Gastrocnemius medialis (tissue), 4 donors: ENCODE measurements at regions not wholly inside any gene's neighbourhood (a gene's known extent, or its start where the extent isn't known, plus 50 kb on each side); places are given as distances from the start of the nearest gene placed in this dataset.
"Not testable (repeated sequence)": the region's sequence is repeated elsewhere in the genome, so short reads cannot be mapped to it uniquely, and the experiment has no call there.

ENCODE experiments used
- ATAC-seq, 2 donors: fragments of 150-250 bp; one replicate each; pipeline ENCODE4 v1.9.1; 2016
- DNase-seq, 2 donors: peaks; one replicate each; pipeline ENCODE4 v3.0.0-alpha.2; 2019
- H3K27ac ChIP-seq, 4 donors: fragments of 200-600 bp; sonication (generic); 1 replicate in 1 of 4; 2 replicates in 3 of 4; pipeline ENCODE4 v1.5.1; 2016 to 2018; ENCODE audit warnings: mild to moderate bottlenecking in 2 of 4, moderate library complexity in 1 of 4
- H3K27me3 ChIP-seq, 3 donors: fragments of 200-600 bp; sonication (generic) in 2 of 3; 1 replicate in 1 of 3; 2 replicates in 2 of 3; pipeline versions ENCODE4 v1.5.1 to v1.6.0; 2016 to 2019; ENCODE audit warnings: mild to moderate bottlenecking in 1 of 3, moderate library complexity in 1 of 3
- H3K36me3 ChIP-seq, 2 donors: fragments of 200-600 bp; sonication (generic) in 1 of 2; one replicate each; pipeline ENCODE4 v1.5.1; 2017 to 2018
- H3K4me1 ChIP-seq, 2 donors: fragments of 200-600 bp; sonication (generic) in 1 of 2; one replicate each; pipeline ENCODE4 v1.5.1; 2016 to 2017; ENCODE audit warnings: mild to moderate bottlenecking in 2 of 2
- H3K4me3 ChIP-seq, 4 donors: fragments of 200-600 bp; sonication (generic) in 3 of 4; 1 replicate in 1 of 4; 2 replicates in 3 of 4; pipeline ENCODE4 v1.5.1; 2016 to 2019; ENCODE audit warnings: mild to moderate bottlenecking in 2 of 4
- H3K9me3 ChIP-seq, 3 donors: fragments of 200-600 bp; sonication (generic) in 2 of 3; 1 replicate in 1 of 3; 2 replicates in 2 of 3; pipeline ENCODE4 v1.5.1; 2016 to 2019
- POLR2A ChIP-seq, 2 donors: fragments of 450-650 bp; IDR thresholded peaks; one replicate each; pipeline ENCODE4 v1.6.1; 2017; ENCODE audit warnings: antibody characterized with exemption in 2 of 2, mild to moderate bottlenecking in 2 of 2, moderate library complexity in 2 of 2
- in situ Hi-C, 4 donors: fragments of 200-750 bp; cut with MboI; loops; one replicate each; pipeline versions ENCODE4 v1.15.0 to v1.8.0; 2017; ENCODE audit warnings: low sequenced_read_pairs in 4 of 4
- intact Hi-C: fragments of 100-400 bp; cut with DNase I; formaldehyde crosslinking; loops from one replicate; pipeline ENCODE4 v1.15.1; 2023; ENCODE audit warnings: low total_unique reads
- TF ChIP-seq, protein P1 (sequence below), 5 experiments: fragments of 450-650 bp in 3 of 5; fragments of 200-600 bp in 2 of 5; sonication (generic) in 2 of 5; IDR thresholded peaks in 4 of 5; conservative IDR thresholded peaks in 1 of 5; 1 replicate in 4 of 5; 2 replicates in 1 of 5; pipeline ENCODE4 v1.5.1; 2016 to 2019; ENCODE audit warnings: antibody characterized with exemption in 5 of 5, mild to moderate bottlenecking in 3 of 5, moderate library complexity in 3 of 5

DNA sequence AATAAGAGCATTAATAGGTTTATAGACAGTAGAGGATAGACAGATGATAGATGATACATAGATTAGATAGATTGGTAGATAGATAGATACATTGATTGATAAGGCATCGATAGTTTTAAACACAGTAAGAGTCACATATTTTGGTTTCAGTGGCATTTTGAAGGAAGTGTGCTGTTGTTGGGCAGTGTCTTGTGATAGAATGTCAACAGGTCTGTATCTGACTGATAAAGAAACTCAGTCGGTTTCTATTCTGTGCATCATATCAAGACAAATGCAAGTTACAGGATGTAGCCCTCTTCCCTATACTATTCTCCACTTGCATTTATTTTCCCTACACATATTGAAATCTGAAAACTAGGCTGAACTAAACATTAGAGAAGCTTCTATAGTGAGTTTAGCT is 1229.0 kb upstream of the ZEB2 start:
- intact Hi-C loops (no loop called here), in situ Hi-C loops (no loop called here)
- ATAC-seq (no peak), DNase-seq (no peak)
- Histone ChIP-seq H3K9me3 (no peaks in the 10 kb centered on the region), H3K4me1 (peaks cover 0 to 11% of the 10 kb centered on the region in 2 donors), H3K27me3 (no peaks in the 10 kb centered on the region), H3K4me3 (no peak overlapping the region), H3K36me3 (no peaks in the 10 kb centered on the region), H3K27ac (no peak overlapping the region)
- no peak for TF ChIP-seq POLR2A (IDR thresholded peaks at IDR 0.05)
- TF ChIP-seq, protein P1, sequence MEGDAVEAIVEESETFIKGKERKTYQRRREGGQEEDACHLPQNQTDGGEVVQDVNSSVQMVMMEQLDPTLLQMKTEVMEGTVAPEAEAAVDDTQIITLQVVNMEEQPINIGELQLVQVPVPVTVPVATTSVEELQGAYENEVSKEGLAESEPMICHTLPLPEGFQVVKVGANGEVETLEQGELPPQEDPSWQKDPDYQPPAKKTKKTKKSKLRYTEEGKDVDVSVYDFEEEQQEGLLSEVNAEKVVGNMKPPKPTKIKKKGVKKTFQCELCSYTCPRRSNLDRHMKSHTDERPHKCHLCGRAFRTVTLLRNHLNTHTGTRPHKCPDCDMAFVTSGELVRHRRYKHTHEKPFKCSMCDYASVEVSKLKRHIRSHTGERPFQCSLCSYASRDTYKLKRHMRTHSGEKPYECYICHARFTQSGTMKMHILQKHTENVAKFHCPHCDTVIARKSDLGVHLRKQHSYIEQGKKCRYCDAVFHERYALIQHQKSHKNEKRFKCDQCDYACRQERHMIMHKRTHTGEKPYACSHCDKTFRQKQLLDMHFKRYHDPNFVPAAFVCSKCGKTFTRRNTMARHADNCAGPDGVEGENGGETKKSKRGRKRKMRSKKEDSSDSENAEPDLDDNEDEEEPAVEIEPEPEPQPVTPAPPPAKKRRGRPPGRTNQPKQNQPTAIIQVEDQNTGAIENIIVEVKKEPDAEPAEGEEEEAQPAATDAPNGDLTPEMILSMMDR (IDR thresholded peaks at IDR 0.05 in 4 of 5, conservative IDR thresholded peaks at IDR 0.05 in 1 of 5): no peak

DNA sequence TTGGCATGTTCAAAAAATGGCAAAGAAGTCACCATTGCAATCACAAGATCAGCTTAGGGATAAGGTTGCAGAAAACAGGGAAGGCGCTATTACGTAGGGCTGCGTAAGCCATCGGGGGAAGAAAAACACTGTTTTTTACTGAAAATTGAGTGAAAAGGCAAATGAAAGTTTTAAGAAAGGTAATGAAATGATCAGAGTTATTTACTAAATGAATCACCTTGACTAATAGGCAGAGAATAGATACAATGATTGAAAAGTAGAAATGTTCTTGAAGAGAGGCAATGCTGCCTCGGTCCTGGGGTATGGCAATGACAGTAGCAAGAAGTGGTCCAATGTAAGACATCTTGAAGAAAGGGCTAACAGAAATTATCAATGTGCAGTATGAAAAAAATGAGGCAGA is 1227.8 kb upstream of the ZEB2 start:
- ATAC-seq: no peak
- Histone ChIP-seq H3K27me3 (no peaks in the 10 kb centered on the region), H3K36me3 (no peaks in the 10 kb centered on the region), H3K4me1 (peaks cover 0 to 11% of the 10 kb centered on the region in 2 donors), H3K27ac (no peak overlapping the region), H3K4me3 (no peak overlapping the region), H3K9me3 (no peaks in the 10 kb centered on the region)
- intact Hi-C loops (no loop called here), in situ Hi-C loops (no loop called here)
- no peak for DNase-seq
- TF ChIP-seq, protein P1 (IDR thresholded peaks at IDR 0.05 in 4 of 5, conservative IDR thresholded peaks at IDR 0.05 in 1 of 5): no peak
- no peak for TF ChIP-seq POLR2A (IDR thresholded peaks at IDR 0.05)

DNA sequence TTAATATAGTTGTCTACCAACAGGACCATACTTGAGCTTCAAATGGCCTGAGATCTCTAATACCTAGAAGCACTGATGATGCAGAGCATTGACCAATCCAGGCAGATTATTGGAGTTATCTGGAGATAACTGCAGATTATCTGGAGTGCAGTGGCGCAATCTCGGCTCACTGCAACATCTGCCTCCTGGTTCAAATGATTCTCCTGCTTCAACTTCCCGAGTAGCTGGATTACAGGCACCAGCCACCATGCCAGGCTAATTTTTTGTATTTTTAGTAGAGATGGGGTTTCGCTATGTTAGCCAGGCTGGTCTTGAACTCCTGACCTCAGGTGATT is 1225.4 kb upstream of the ZEB2 start:
- H3K4me1 ChIP-seq, H3K27ac ChIP-seq, DNase-seq, in situ Hi-C loops, intact Hi-C loops, H3K4me3 ChIP-seq, H3K36me3 ChIP-seq, H3K9me3 ChIP-seq, H3K27me3 ChIP-seq, ATAC-seq: not testable (repeated sequence)

DNA sequence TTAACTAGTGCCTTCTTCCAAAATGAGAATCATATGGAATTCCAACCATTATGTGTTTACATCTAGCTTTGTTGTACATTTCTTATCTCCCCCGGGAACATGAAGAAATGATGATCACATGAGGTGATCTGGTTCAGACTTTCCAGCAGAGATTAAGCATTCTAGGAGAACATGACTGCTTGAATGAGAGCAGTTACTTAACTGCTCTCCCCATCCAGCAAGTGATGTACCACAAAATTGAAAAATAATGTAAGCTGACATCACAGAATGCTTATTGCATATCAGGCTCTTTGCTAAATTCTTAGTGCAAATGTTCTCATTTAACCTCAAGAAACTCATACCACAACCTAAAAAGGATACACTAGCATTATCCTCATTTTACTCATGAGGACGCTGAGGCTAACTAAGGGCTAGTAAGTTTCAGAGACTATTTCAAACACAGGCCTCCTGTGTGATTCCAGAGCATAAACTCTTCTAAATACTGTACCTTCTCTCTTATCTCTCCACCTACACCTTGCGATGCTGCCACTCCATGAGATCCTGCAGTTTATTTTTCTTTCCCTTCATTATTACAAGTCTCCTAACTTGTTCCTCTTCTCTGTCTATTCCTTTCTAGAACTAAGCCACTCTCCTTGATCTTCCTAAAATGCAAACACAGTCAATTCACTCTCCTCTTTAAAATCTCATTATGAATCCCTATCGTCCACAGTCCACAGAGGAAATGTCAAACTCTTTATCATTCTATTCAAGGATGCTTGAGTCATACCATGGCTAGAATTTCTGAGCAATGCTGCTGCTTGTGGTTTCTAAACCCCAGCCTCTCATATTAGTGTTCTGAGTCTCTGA is 1224.8 kb upstream of the ZEB2 start:
- H3K4me1 ChIP-seq: no peaks in the 10 kb centered on the region
- DNase-seq (no peak), ATAC-seq (no peak)
- no peaks in the 10 kb centered on the region for H3K27me3 ChIP-seq
- in situ Hi-C loops (no loop called here), intact Hi-C loops (no loop called here)
- no peak overlapping the region for H3K4me3 ChIP-seq
- no peaks in the 10 kb centered on the region for H3K9me3 ChIP-seq
- H3K36me3 ChIP-seq: no peaks in the 10 kb centered on the region
- H3K27ac ChIP-seq: no peak overlapping the region
- TF ChIP-seq, protein P1 (IDR thresholded peaks at IDR 0.05 in 4 of 5, conservative IDR thresholded peaks at IDR 0.05 in 1 of 5): no peak
- no peak for TF ChIP-seq POLR2A (IDR thresholded peaks at IDR 0.05)

DNA sequence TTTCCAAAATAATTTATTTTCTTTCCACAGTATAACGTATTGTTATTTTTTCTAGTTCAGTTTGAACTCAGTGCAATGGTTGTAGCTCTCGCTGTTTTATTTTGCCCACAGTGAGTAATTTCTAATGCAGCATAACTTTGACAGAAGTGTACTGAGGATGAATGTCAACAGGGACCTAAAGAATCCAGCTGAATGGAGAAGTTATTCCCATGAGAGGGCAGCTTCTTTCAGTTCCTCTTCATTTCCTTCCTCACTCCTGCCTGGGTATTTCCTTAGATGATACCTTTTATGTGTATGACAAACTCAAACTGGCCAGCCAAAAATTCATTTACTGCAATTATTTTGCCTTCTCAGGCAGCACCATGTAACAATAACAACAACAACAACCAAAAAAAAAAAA is 1223.1 kb upstream of the ZEB2 start:
- no peaks in the 10 kb centered on the region for H3K36me3 ChIP-seq
- no peaks in the 10 kb centered on the region for H3K4me1 ChIP-seq
- H3K27ac ChIP-seq: no peak overlapping the region
- H3K27me3 ChIP-seq: no peaks in the 10 kb centered on the region
- DNase-seq: no peak
- ATAC-seq: no peak
- H3K4me3 ChIP-seq: no peak overlapping the region
- intact Hi-C loops (no loop called here), in situ Hi-C loops (no loop called here)
- no peak for TF ChIP-seq POLR2A (IDR thresholded peaks at IDR 0.05)
- TF ChIP-seq, protein P1 (IDR thresholded peaks at IDR 0.05 in 4 of 5, conservative IDR thresholded peaks at IDR 0.05 in 1 of 5): no peak
- no peaks in the 10 kb centered on the region for H3K9me3 ChIP-seq
